Neural progenitor cell (in vitro differentiated cells): ENCODE measurements at regions not wholly inside any gene's neighbourhood (a gene's known extent, or its start where the extent isn't known, plus 50 kb on each side); places are given as distances from the start of the nearest gene placed in this dataset.

Source experiments
- CTCF ChIP-seq: fragments of 200-600 bp; sonication (generic); IDR thresholded peaks from 2 replicates; pipeline ENCODE4 v1.5.1; 2017; ENCODE audit warnings: antibody characterized with exemption, mild to moderate bottlenecking
- EZH2 ChIP-seq: fragments of 200-600 bp; sonication (generic); IDR thresholded peaks from 2 replicates; pipeline ENCODE4 v1.6.1; 2017; ENCODE audit warnings: antibody characterized with exemption, mild to moderate bottlenecking, moderate library complexity
- EZH2phosphoT487 ChIP-seq: fragments of 200-600 bp; sonication (generic); IDR thresholded peaks from 2 replicates; pipeline ENCODE4 v1.6.1; 2017; ENCODE audit warnings: antibody characterized with exemption

GRCh38 chr2:123456416-123456815 lies 568.7 kb upstream of the CNTNAP5 start:
- TF ChIP-seq CTCF = no peak
- TF ChIP-seq EZH2 = no peak
- no peak for TF ChIP-seq EZH2phosphoT487
